ENCODE measurements at regions not wholly inside any gene's neighbourhood (a gene's known extent, or its start where the extent isn't known, plus 50 kb on each side); places are given as distances from the start of the nearest gene placed in this dataset.

- peaks cover 41% of the 10 kb centered on the region for H3K4me1 Mint-ChIP-seq
- Histone ChIP-seq H2AFZ (no peak overlapping the region), H4K20me1 (replicated peaks; ENCODE audit: insufficient read depth) (no peaks in the 10 kb centered on the region), H3K27me3 (ENCODE audit: insufficient read depth) (no peaks in the 10 kb centered on the region), H3K4me1 (ENCODE audit: insufficient read depth) (peaks cover 8% of the 10 kb centered on the region), H3K4me2 (no peak overlapping the region), H3K36me3 (ENCODE audit: insufficient read depth) (0 out of 2 replicates have a peak, but pooled peaks cover 5% of the 10 kb centered on the region), H3K79me2 (replicated peaks; ENCODE audit: insufficient read depth) (no peaks in the 10 kb centered on the region), H3K9me2 (ENCODE audit: insufficient read depth) (peaks cover 5% of the 10 kb centered on the region; the same call in 1 of the 2 replicates), H3F3A (replicated peaks; ENCODE audit: low read depth) (no peaks in the 10 kb centered on the region), H3K27ac (ENCODE audit: low read depth) (no peak overlapping the region), H3K4me3 (no peak overlapping the region)
- no peak overlapping the region for H3K4me3 Mint-ChIP-seq
- ATAC-seq: no peak
- no peak for DNase-seq (ENCODE audit: low spot score)
- no peak for TF ChIP-seq EZH2phosphoT487 (IDR thresholded peaks at IDR 0.05; ENCODE audit: unreplicated experiment)
- TF ChIP-seq, protein P1, sequence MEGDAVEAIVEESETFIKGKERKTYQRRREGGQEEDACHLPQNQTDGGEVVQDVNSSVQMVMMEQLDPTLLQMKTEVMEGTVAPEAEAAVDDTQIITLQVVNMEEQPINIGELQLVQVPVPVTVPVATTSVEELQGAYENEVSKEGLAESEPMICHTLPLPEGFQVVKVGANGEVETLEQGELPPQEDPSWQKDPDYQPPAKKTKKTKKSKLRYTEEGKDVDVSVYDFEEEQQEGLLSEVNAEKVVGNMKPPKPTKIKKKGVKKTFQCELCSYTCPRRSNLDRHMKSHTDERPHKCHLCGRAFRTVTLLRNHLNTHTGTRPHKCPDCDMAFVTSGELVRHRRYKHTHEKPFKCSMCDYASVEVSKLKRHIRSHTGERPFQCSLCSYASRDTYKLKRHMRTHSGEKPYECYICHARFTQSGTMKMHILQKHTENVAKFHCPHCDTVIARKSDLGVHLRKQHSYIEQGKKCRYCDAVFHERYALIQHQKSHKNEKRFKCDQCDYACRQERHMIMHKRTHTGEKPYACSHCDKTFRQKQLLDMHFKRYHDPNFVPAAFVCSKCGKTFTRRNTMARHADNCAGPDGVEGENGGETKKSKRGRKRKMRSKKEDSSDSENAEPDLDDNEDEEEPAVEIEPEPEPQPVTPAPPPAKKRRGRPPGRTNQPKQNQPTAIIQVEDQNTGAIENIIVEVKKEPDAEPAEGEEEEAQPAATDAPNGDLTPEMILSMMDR (conservative IDR thresholded peaks at IDR 0.05; ENCODE audit: low read depth in 2 of 2): no peak
- no peak for TF ChIP-seq JUNB (IDR thresholded peaks at IDR 0.05; ENCODE audit: unreplicated experiment)
- no peak for TF ChIP-seq CREB1 (CRISPR knock-in tag; IDR thresholded peaks at IDR 0.05; ENCODE audit: low read depth)
- TF ChIP-seq, protein P2, sequence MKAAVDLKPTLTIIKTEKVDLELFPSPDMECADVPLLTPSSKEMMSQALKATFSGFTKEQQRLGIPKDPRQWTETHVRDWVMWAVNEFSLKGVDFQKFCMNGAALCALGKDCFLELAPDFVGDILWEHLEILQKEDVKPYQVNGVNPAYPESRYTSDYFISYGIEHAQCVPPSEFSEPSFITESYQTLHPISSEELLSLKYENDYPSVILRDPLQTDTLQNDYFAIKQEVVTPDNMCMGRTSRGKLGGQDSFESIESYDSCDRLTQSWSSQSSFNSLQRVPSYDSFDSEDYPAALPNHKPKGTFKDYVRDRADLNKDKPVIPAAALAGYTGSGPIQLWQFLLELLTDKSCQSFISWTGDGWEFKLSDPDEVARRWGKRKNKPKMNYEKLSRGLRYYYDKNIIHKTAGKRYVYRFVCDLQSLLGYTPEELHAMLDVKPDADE (IDR thresholded peaks at IDR 0.05): no peak
- H3K9me3 Mint-ChIP-seq: peaks cover 26% of the 10 kb centered on the region
- H3K27me3 Mint-ChIP-seq (ENCODE audit: insufficient read depth, low read depth, poor library complexity): peaks cover 15% of the 10 kb centered on the region
- no peak overlapping the region for H3K27ac Mint-ChIP-seq
- peaks cover 9% of the 10 kb centered on the region for H3K36me3 Mint-ChIP-seq (ENCODE audit: low read depth)
Observed at GRCh38 chr21:39024538-39024937, 158.7 kb downstream of the PSMG1 start.

DNA sequence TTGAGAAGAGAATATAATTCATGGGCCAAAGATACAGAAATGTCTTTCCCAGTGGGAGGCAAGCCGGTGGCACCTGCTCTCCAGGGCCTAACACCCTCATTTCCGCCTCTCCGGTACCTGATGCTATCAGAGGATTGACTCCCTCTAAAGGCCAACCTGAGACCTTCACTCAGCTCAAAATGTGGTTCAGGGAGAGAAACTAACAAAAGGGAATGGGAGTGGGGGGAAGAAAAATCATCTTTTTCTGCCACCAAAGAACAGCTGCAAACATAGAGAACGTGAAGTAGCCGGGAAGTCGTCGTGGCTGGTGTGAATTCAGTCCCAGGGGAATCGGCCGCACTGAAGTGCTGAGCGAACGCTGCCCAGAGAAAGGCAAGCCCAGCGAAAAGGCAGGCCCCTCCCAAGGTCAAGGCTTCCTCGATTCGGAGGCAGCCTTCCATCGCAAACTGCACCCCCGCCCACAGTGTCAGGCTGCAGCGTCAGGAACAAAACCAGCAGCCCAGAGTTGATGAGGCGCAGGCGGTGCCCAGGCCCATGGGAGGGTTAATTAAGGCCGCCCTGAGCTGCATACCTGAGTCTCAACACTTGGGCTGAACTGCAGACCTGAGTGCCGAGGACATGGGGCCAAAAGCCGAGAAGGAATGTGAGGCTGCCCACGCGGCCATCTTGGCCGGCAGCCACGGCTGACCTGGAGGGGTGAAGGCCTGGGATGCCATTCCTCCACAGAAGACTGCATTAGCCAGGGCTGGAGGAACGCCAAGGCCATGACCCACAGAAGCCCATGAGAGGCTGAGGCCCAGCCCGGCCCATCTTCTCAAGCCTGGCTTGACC lies 160.2 kb downstream of the PSMG1 start:
- TF ChIP-seq NANOG (IDR thresholded peaks at IDR 0.05; ENCODE audit: borderline replicate concordance): no peak
- TF ChIP-seq, protein P1 (conservative IDR thresholded peaks at IDR 0.05; ENCODE audit: low read depth in 2 of 2): peak; percentile 61 to 63
- Histone ChIP-seq H3F3A (replicated peaks; ENCODE audit: low read depth) (no peaks in the 10 kb centered on the region), H3K9me2 (ENCODE audit: insufficient read depth) (peaks cover 5% of the 10 kb centered on the region; the same call in 1 of the 2 replicates), H4K20me1 (replicated peaks; ENCODE audit: insufficient read depth) (no peaks in the 10 kb centered on the region), H3K4me1 (ENCODE audit: insufficient read depth) (no peaks in the 10 kb centered on the region), H3K79me2 (replicated peaks; ENCODE audit: insufficient read depth) (no peaks in the 10 kb centered on the region), H3K27me3 (ENCODE audit: insufficient read depth) (no peaks in the 10 kb centered on the region), H2AFZ (peak overlapping the region; percentile 25; the same call in 1 of the 2 replicates), H3K4me2 (0 out of 2 replicates have a peak overlapping the region, but pooled peaks have one; percentile 8), H3K36me3 (ENCODE audit: insufficient read depth) (0 out of 2 replicates have a peak, but pooled peaks cover 5% of the 10 kb centered on the region), H3K4me3 (no peak overlapping the region), H3K27ac (ENCODE audit: low read depth) (no peak overlapping the region)
- Mint-ChIP-seq H3K36me3 (ENCODE audit: low read depth) (peaks cover 9% of the 10 kb centered on the region), H3K27ac (peak overlapping the region; percentile 6; the same call in 1 of the 2 replicates), H3K4me3 (no peak overlapping the region), H3K9me3 (peaks cover 25% of the 10 kb centered on the region), H3K4me1 (peaks cover 36% of the 10 kb centered on the region), H3K27me3 (ENCODE audit: insufficient read depth, low read depth, poor library complexity) (peaks cover 15% of the 10 kb centered on the region)
- DNase-seq (ENCODE audit: low spot score) (peak; percentile 72), ATAC-seq (peak; percentile 84)
